ENCODE measurements at regions not wholly inside any gene's neighbourhood (a gene's known extent, or its start where the extent isn't known, plus 50 kb on each side); places are given as distances from the start of the nearest gene placed in this dataset.

DNA sequence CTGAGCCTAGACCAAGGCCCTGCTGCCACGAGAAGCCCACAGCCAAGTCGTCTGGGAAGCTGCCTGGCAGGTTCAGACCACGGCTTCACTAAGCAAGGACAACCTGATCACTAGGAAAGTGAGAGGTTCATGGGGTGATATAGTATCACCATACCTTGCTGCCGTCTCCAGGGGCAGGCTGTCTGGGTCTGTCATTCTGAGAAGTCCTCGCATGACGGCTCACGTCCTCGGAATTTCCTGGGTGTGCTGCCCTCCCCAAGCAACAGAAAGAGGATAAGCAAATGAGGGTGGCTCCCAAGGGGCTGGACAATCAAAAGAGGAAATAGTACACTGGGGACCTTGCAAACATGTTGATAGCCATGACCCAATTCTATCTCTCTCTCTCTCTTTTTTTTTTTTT lies 207.4 kb upstream of the IGF1R start:
- Histone ChIP-seq H3K36me3 (ENCODE audit: control insufficient read depth in 1 of 2, insufficient read depth in 2 of 2, low read length in 2 of 2) (no peaks in the 10 kb centered on the region), H3K9me2 (ENCODE audit: insufficient read depth) (no peaks in the 10 kb centered on the region), H3K4me2 (ENCODE audit: low read length) (no peak overlapping the region), H3K4me3 (replicated peaks in 1 of 2; ENCODE audit: low read depth in 1 of 2, low read length in 2 of 2) (no peak overlapping the region), H3K79me2 (ENCODE audit: insufficient read depth, low read length) (no peaks in the 10 kb centered on the region), H3K9ac (ENCODE audit: low read length) (no peak overlapping the region), H4K20me1 (ENCODE audit: insufficient read depth) (no peaks in the 10 kb centered on the region), H3K27ac (ENCODE audit: low read depth, low read length) (no peak overlapping the region), H2AFZ (ENCODE audit: low read depth, low read length, poor library complexity, severe bottlenecking) (no peak overlapping the region), H3K4me1 (ENCODE audit: control insufficient read depth in 1 of 2, insufficient read depth in 2 of 2, low read length in 2 of 2) (no peaks in the 10 kb centered on the region; a peak in 1 of 4 replicates), H3K9me3 (ENCODE audit: control insufficient read depth in 1 of 2, insufficient read depth in 1 of 2, low read depth in 1 of 2, low read length in 2 of 2) (no peaks in the 10 kb centered on the region), H3K27me3 (ENCODE audit: insufficient read depth, low read length) (0 out of 2 replicates have a peak, but pooled peaks cover 9% of the 10 kb centered on the region)
- intact Hi-C loops (cut with micrococcal nuclease): loop anchor here (5.0 kb wide), 1 partner anchor 461 kb away; no protein-coding TSS in a partner anchor
- no TSS peak for BruUV-seq (replicated peaks)
- TF ChIP-seq FOSL1 (IDR thresholded peaks at IDR 0.05; ENCODE audit: low read depth) (no peak), YY1 (IDR thresholded peaks at IDR 0.05; ENCODE audit: extremely low read depth, insufficient replicate concordance, low read depth, low read length) (no peak), TCF7L2 (IDR thresholded peaks at IDR 0.05; ENCODE audit: borderline replicate concordance, extremely low read depth, insufficient read depth, insufficient read length) (no peak), ELF1 (IDR thresholded peaks at IDR 0.05; ENCODE audit: borderline replicate concordance, low read depth) (no peak), RAD21 (IDR thresholded peaks at IDR 0.05; ENCODE audit: low read depth) (no peak), SIN3A (IDR thresholded peaks at IDR 0.05; ENCODE audit: low read depth) (no peak), SRF (IDR thresholded peaks at IDR 0.05; ENCODE audit: low read depth) (no peak), EZH2 (IDR thresholded peaks at IDR 0.05) (no peak), CEBPB (IDR thresholded peaks at IDR 0.05; ENCODE audit: low read depth) (no peak)
- TF ChIP-seq, protein P1, sequence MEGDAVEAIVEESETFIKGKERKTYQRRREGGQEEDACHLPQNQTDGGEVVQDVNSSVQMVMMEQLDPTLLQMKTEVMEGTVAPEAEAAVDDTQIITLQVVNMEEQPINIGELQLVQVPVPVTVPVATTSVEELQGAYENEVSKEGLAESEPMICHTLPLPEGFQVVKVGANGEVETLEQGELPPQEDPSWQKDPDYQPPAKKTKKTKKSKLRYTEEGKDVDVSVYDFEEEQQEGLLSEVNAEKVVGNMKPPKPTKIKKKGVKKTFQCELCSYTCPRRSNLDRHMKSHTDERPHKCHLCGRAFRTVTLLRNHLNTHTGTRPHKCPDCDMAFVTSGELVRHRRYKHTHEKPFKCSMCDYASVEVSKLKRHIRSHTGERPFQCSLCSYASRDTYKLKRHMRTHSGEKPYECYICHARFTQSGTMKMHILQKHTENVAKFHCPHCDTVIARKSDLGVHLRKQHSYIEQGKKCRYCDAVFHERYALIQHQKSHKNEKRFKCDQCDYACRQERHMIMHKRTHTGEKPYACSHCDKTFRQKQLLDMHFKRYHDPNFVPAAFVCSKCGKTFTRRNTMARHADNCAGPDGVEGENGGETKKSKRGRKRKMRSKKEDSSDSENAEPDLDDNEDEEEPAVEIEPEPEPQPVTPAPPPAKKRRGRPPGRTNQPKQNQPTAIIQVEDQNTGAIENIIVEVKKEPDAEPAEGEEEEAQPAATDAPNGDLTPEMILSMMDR (IDR thresholded peaks at IDR 0.05 in 2 of 3, conservative IDR thresholded peaks at IDR 0.05 in 1 of 3; ENCODE audit: borderline replicate concordance in 1 of 3, insufficient read depth in 1 of 3, low read depth in 2 of 3, low read length in 2 of 3): no peak
- TF ChIP-seq, protein P2, sequence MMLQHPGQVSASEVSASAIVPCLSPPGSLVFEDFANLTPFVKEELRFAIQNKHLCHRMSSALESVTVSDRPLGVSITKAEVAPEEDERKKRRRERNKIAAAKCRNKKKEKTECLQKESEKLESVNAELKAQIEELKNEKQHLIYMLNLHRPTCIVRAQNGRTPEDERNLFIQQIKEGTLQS (IDR thresholded peaks at IDR 0.05): no peak
- TF ChIP-seq, protein P3, sequence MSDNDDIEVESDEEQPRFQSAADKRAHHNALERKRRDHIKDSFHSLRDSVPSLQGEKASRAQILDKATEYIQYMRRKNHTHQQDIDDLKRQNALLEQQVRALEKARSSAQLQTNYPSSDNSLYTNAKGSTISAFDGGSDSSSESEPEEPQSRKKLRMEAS (IDR thresholded peaks at IDR 0.05): no peak
- POLR2A ChIA-PET: no interaction called here
- DNase-seq (ENCODE audit: low read depth, low spot score): no peak
- no peak for ATAC-seq
- RAD21 ChIA-PET (ENCODE audit: low non-redundant PET in 1 of 2, low total read pairs in 2 of 2, uncharacterized antibody in 2 of 2, unreplicated experiment in 2 of 2): no interaction called here
- CTCF ChIA-PET: interaction anchor here (3.4 kb wide), 1 partner anchor 635 kb away, joined by 10 read pairs; no protein-coding TSS in a partner anchor
